ENCODE measurements at regions not wholly inside any gene's neighbourhood (a gene's known extent, or its start where the extent isn't known, plus 50 kb on each side); places are given as distances from the start of the nearest gene placed in this dataset.

- TF ChIP-seq RAD21 (conservative IDR thresholded peaks at IDR 0.05) (no peak), EP300 (conservative IDR thresholded peaks at IDR 0.05; ENCODE audit: poor library complexity, severe bottlenecking) (no peak), MXI1 (conservative IDR thresholded peaks at IDR 0.05; ENCODE audit: poor library complexity, severe bottlenecking) (no peak), TAF1 (IDR thresholded peaks at IDR 0.05; ENCODE audit: low read depth) (no peak), POLR2AphosphoS5 (IDR thresholded peaks at IDR 0.05) (no peak), SMC3 (conservative IDR thresholded peaks at IDR 0.05; ENCODE audit: poor library complexity) (no peak), EZH2 (IDR thresholded peaks at IDR 0.05; ENCODE audit: borderline replicate concordance, insufficient read depth, low read length, poor library complexity, severe bottlenecking) (no peak), REST (IDR thresholded peaks at IDR 0.05; ENCODE audit: borderline replicate concordance) (no peak), CTCF (IDR thresholded peaks at IDR 0.05; ENCODE audit: poor library complexity, severe bottlenecking) (no peak)
- H3K79me2 ChIP-seq (replicated peaks; ENCODE audit: insufficient read depth, low read length): no peaks in the 10 kb centered on the region
- no peak overlapping the region for H3K4me3 ChIP-seq (ENCODE audit: low read length)
- no peak overlapping the region for H3K9ac ChIP-seq (ENCODE audit: low read length)
- no peaks in the 10 kb centered on the region for H3K27me3 ChIP-seq (ENCODE audit: insufficient read depth, low read depth, low read length)
- no peaks in the 10 kb centered on the region for H3F3A ChIP-seq (ENCODE audit: insufficient read depth, low read length, poor library complexity, severe bottlenecking)
- H3K4me2 ChIP-seq (ENCODE audit: low read length): no peak overlapping the region
- no peaks in the 10 kb centered on the region for H3K9me2 ChIP-seq (ENCODE audit: insufficient read depth, low read length)
- no peaks in the 10 kb centered on the region for H3K36me3 ChIP-seq (ENCODE audit: insufficient read depth, low read length)
- no peak overlapping the region for H2AFZ ChIP-seq (ENCODE audit: low read depth, low read length)
- no peaks in the 10 kb centered on the region for H4K20me1 ChIP-seq (ENCODE audit: insufficient read depth)
- no peak overlapping the region for H3K27ac ChIP-seq (ENCODE audit: low read length)
- H3K9me3 ChIP-seq (ENCODE audit: low read length): no peaks in the 10 kb centered on the region
Measured at GRCh38 chr2:234266952-234267351, 216.4 kb downstream of the SPP2 start.

- H3K79me2 ChIP-seq (replicated peaks; ENCODE audit: insufficient read depth, low read length): no peaks in the 10 kb centered on the region
- no peaks in the 10 kb centered on the region for H3F3A ChIP-seq (ENCODE audit: insufficient read depth, low read length, poor library complexity, severe bottlenecking)
Measured at GRCh38 chr2:234265206-234265605, 214.7 kb downstream of the SPP2 start.

More at GRCh38 chr2:234265206-234265605, 214.7 kb downstream of the SPP2 start:
- no peaks in the 10 kb centered on the region for H3K9me3 ChIP-seq (ENCODE audit: low read length)
- no peak overlapping the region for H3K9ac ChIP-seq (ENCODE audit: low read length)
- no peaks in the 10 kb centered on the region for H3K9me2 ChIP-seq (ENCODE audit: insufficient read depth, low read length)
- H4K20me1 ChIP-seq (ENCODE audit: insufficient read depth): no peaks in the 10 kb centered on the region
- no peak overlapping the region for H2AFZ ChIP-seq (ENCODE audit: low read depth, low read length)
- H3K36me3 ChIP-seq (ENCODE audit: insufficient read depth, low read length): no peaks in the 10 kb centered on the region
- TF ChIP-seq SMC3 (conservative IDR thresholded peaks at IDR 0.05; ENCODE audit: poor library complexity): no peak
- no peak for TF ChIP-seq REST (IDR thresholded peaks at IDR 0.05; ENCODE audit: borderline replicate concordance)
- TF ChIP-seq MXI1 (conservative IDR thresholded peaks at IDR 0.05; ENCODE audit: poor library complexity, severe bottlenecking): no peak
- TF ChIP-seq RAD21 (conservative IDR thresholded peaks at IDR 0.05): no peak
- TF ChIP-seq EZH2 (IDR thresholded peaks at IDR 0.05; ENCODE audit: borderline replicate concordance, insufficient read depth, low read length, poor library complexity, severe bottlenecking): no peak
- TF ChIP-seq TAF1 (IDR thresholded peaks at IDR 0.05; ENCODE audit: low read depth): no peak
- no peak for TF ChIP-seq CTCF (IDR thresholded peaks at IDR 0.05; ENCODE audit: poor library complexity, severe bottlenecking)
- no peaks in the 10 kb centered on the region for H3K27me3 ChIP-seq (ENCODE audit: insufficient read depth, low read depth, low read length)
- H3K27ac ChIP-seq (ENCODE audit: low read length): no peak overlapping the region
- H3K4me2 ChIP-seq (ENCODE audit: low read length): no peak overlapping the region
- no peak overlapping the region for H3K4me3 ChIP-seq (ENCODE audit: low read length)
